H1 (cell line): ENCODE measurements at regions not wholly inside any gene's neighbourhood (a gene's known extent, or its start where the extent isn't known, plus 50 kb on each side); places are given as distances from the start of the nearest gene placed in this dataset.

Experiments used
- EGR1 ChIP-seq: IDR thresholded peaks from 2 replicates; pipeline ENCODE4 v1.6.1; 2011; ENCODE audit warnings: low read depth, low read length, borderline replicate concordance
- JUND ChIP-seq: IDR thresholded peaks from 2 replicates; pipeline ENCODE4 v1.6.1; 2011; ENCODE audit warnings: mild to moderate bottlenecking, improper control_type of control experiment, low read length
- KDM5A ChIP-seq: fragments of 200-600 bp; IDR thresholded peaks from 2 replicates; pipeline ENCODE4 v1.7.1; 2012; ENCODE audit warnings: mild to moderate bottlenecking, low read length, inconsistent platforms, mixed read lengths
- NANOG ChIP-seq: IDR thresholded peaks from 2 replicates; pipeline ENCODE4 v1.6.1; 2011; ENCODE audit warnings: low read length, low read depth, mild to moderate bottlenecking, inconsistent platforms; ENCODE audit not compliant: insufficient read depth, poor library complexity, severe bottlenecking
- SP4 ChIP-seq: IDR thresholded peaks from 2 replicates; pipeline ENCODE4 v1.6.1; 2012; ENCODE audit warnings: low read length, inconsistent platforms
- TAF7 ChIP-seq: optimal IDR thresholded peaks from 2 replicates; pipeline ENCODE3; 2011; ENCODE audit warnings: low read depth, mild to moderate bottlenecking, inconsistent platforms, low read length, moderate library complexity, borderline replicate concordance
- TCF12 ChIP-seq: IDR thresholded peaks from 2 replicates; pipeline ENCODE4 v1.6.1; 2011; ENCODE audit warnings: low read depth, mild to moderate bottlenecking, low read length

- no peak for TF ChIP-seq JUND
- TF ChIP-seq EGR1 = no peak
- TF ChIP-seq NANOG = no peak
- no peak for TF ChIP-seq TCF12
- TF ChIP-seq SP4 = no peak
- TF ChIP-seq KDM5A = no peak
- TF ChIP-seq TAF7 = no peak
Measured at GRCh38 chr7:116089293-116089692, 58.7 kb upstream of the TFEC start (continued).
